Left lung (tissue), 4 donors: ENCODE measurements at regions not wholly inside any gene's neighbourhood (a gene's known extent, or its start where the extent isn't known, plus 50 kb on each side); places are given as distances from the start of the nearest gene placed in this dataset.

Source experiments
- ATAC-seq: fragments of 200-7000 bp; cut with Tn5 transposase; one replicate; pipeline ENCODE4 v1.9.1; 2020; ENCODE audit warnings: moderate library complexity
- DNase-seq, 4 donors: peaks; one replicate each; pipeline ENCODE4 v3.0.0-alpha.2; 2013 to 2020
- H3K27ac ChIP-seq, 2 donors: fragments of 200-600 bp; sonication (generic) in 1 of 2; one replicate each; pipeline versions ENCODE4 v1.5.0 to v1.8.0; 2020 to 2021
- H3K27me3 ChIP-seq, 2 donors: fragments of 200-600 bp; sonication (generic) in 1 of 2; one replicate each; pipeline versions ENCODE4 v1.5.0 to v1.8.0; 2020 to 2021
- H3K36me3 ChIP-seq, 2 donors: fragments of 200-600 bp; sonication (generic) in 1 of 2; one replicate each; pipeline versions ENCODE4 v1.5.0 to v1.8.0; 2020 to 2021
- H3K4me1 ChIP-seq, 2 donors: fragments of 200-600 bp; one replicate each; pipeline ENCODE4 v1.8.0; 2021
- H3K4me3 ChIP-seq, 2 donors: fragments of 200-600 bp; sonication (generic) in 1 of 2; one replicate each; pipeline versions ENCODE4 v1.5.0 to v1.8.0; 2020 to 2021; ENCODE audit warnings: mild to moderate bottlenecking in 1 of 2
- H3K9me3 ChIP-seq, 2 donors: fragments of 200-600 bp; sonication (generic) in 1 of 2; one replicate each; pipeline versions ENCODE4 v1.5.0 to v1.8.0; 2020 to 2021
- intact Hi-C, 2 donors: fragments of 100-400 bp; cut with DNase I; formaldehyde crosslinking; loops; one replicate each; pipeline versions ENCODE4 v1.11.2 to v1.14.2; 2022
- TF ChIP-seq, protein P1 (sequence below), 2 donors: fragments of 200-600 bp; sonication (generic) in 1 of 2; IDR thresholded peaks; one replicate each; pipeline versions ENCODE4 v1.5.0 to v1.8.0; 2021; ENCODE audit warnings: antibody characterized with exemption in 2 of 2
- donor health status: DM: no; HTN: yes; CAD: no.
- donor health status: DM: no; HTN: no; CAD: no.

DNA sequence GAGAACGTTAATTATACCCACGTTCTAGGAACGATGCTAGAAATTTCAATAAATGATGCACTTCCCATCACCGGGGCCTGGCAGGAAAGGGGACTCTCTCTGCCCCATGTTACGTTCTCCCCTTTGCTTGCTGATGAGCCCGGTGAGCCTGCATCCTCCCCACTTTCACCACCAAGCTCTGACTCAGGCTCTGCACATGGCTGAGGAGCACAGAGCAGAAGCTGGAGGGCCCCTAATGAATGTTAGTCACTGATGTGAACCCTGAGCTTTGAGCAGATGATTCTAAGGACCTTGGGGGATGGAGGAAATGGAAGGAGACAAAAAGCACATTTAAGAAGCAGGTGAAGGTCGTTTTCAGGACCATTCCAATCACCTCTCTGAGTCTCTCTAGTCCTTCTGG is 468.2 kb upstream of the ARID1B start:
- intact Hi-C loops: no loop called here
- Histone ChIP-seq H3K36me3 (no peaks in the 10 kb centered on the region), H3K27me3 (no peaks in the 10 kb centered on the region), H3K4me1 (no peaks in the 10 kb centered on the region), H3K27ac (no peak overlapping the region), H3K9me3 (no peaks in the 10 kb centered on the region), H3K4me3 (no peak overlapping the region)
- ATAC-seq (no peak), DNase-seq (no peak)
- TF ChIP-seq, protein P1, sequence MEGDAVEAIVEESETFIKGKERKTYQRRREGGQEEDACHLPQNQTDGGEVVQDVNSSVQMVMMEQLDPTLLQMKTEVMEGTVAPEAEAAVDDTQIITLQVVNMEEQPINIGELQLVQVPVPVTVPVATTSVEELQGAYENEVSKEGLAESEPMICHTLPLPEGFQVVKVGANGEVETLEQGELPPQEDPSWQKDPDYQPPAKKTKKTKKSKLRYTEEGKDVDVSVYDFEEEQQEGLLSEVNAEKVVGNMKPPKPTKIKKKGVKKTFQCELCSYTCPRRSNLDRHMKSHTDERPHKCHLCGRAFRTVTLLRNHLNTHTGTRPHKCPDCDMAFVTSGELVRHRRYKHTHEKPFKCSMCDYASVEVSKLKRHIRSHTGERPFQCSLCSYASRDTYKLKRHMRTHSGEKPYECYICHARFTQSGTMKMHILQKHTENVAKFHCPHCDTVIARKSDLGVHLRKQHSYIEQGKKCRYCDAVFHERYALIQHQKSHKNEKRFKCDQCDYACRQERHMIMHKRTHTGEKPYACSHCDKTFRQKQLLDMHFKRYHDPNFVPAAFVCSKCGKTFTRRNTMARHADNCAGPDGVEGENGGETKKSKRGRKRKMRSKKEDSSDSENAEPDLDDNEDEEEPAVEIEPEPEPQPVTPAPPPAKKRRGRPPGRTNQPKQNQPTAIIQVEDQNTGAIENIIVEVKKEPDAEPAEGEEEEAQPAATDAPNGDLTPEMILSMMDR (IDR thresholded peaks at IDR 0.05): no peak

DNA sequence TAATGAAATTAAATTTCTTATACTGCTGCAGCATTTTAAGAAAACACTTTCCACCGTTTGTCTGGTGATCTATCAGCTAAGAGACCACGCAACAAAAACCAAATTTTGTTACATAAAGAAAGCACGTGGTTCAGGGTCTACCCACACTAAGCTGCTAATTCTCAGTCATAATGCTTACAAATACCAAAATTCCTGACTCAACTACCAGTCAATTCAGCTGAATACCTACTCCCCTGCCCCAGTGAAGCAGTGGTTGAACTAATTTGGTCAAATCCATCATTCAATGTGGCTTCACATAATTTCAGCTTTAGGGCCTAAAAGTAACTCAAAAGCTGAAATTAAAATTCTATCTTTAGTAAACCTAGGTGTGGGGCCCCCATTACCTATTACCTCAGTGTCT is 468.6 kb upstream of the ARID1B start:
- ATAC-seq: no peak
- H3K4me1 ChIP-seq: no peaks in the 10 kb centered on the region
- H3K27ac ChIP-seq: no peak overlapping the region
- H3K9me3 ChIP-seq: no peaks in the 10 kb centered on the region
- TF ChIP-seq, protein P1 (IDR thresholded peaks at IDR 0.05): no peak
- H3K4me3 ChIP-seq: no peak overlapping the region
- no peaks in the 10 kb centered on the region for H3K36me3 ChIP-seq
- no peak for DNase-seq
- H3K27me3 ChIP-seq: no peaks in the 10 kb centered on the region
- intact Hi-C loops: no loop called here

DNA sequence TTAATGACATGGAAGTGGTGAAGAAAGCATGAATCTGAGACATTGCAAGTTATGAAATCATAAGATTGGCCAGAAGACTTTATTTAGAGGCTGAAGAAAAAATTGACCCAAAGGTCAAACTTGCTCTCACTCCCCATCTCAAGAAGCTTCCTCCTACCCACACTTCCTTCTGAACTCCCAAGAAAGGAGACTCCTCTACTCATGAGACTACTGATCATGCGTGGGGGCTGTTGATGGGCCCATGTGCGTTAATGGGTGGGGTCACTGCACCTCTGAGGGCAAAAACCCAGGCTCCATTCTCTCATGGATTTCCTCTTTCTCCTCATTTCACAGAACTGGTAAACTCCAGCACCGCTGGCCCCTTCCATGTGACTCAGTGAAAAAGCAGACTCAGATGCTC is 470.6 kb upstream of the ARID1B start:
- intact Hi-C loops: no loop called here
- ATAC-seq: no peak
- Histone ChIP-seq H3K27me3 (no peaks in the 10 kb centered on the region), H3K36me3 (no peaks in the 10 kb centered on the region), H3K4me1 (no peaks in the 10 kb centered on the region), H3K4me3 (no peak overlapping the region), H3K27ac (no peak overlapping the region), H3K9me3 (peaks cover 0 to 1% of the 10 kb centered on the region in 2 donors)
- no peak for DNase-seq
- TF ChIP-seq, protein P1 (IDR thresholded peaks at IDR 0.05): no peak

DNA sequence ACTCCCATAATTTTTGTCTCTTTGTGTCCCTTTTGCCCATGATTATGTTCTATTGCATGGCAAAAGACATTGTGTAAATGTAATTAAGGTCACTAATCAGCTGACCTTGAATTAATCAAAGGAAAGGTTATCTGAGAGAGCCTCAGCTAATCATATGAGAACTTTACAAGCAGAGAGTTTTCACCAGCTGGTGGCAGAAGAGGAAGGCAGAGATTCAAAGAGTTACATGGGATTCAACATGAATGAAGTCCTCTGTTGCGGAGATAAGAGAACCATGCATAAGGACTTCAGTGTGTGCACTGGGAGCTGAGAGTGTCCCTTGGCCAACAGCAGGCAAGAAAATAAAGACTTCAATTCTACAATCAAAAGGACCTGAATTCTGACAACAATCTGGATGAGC is 494.1 kb upstream of the ARID1B start:
- no peaks in the 10 kb centered on the region for H3K36me3 ChIP-seq
- H3K4me3 ChIP-seq: no peak overlapping the region
- no peaks in the 10 kb centered on the region for H3K27me3 ChIP-seq
- H3K4me1 ChIP-seq: no peaks in the 10 kb centered on the region
- intact Hi-C loops: no loop called here
- DNase-seq (no peak), ATAC-seq (no peak)
- no peak overlapping the region for H3K27ac ChIP-seq
- TF ChIP-seq, protein P1 (IDR thresholded peaks at IDR 0.05): no peak
- peaks cover 0 to 3% of the 10 kb centered on the region in 2 donors for H3K9me3 ChIP-seq

DNA sequence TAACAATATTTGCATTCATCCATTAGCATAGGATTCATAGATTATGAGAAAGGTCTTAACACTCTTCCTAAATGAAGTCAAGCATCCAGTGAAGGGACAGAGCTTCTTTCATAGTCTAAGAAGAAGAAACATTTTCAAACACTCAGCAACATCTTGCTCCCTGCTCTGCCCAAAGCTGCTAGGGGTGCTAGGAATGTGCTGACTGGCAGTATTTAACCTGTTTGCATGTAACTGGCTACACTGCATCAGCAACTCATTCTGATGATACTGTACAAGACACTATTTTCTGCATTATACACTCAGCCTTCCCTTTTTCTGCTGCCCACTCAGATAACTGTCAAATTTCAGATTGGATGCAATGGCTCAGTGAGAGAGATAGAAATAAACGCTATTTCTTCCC is 495.1 kb upstream of the ARID1B start:
- Histone ChIP-seq H3K27me3 (no peaks in the 10 kb centered on the region), H3K4me1 (no peaks in the 10 kb centered on the region), H3K27ac (no peak overlapping the region), H3K4me3 (no peak overlapping the region), H3K36me3 (no peaks in the 10 kb centered on the region), H3K9me3 (peaks cover 0 to 3% of the 10 kb centered on the region in 2 donors)
- ATAC-seq (no peak), DNase-seq (no peak)
- TF ChIP-seq, protein P1 (IDR thresholded peaks at IDR 0.05): no peak
- intact Hi-C loops: no loop called here
